CD4-positive, alpha-beta T cell treated with Interleukin-17A for 1 hour (primary cell): ENCODE measurements at regions not wholly inside any gene's neighbourhood (a gene's known extent, or its start where the extent isn't known, plus 50 kb on each side); places are given as distances from the start of the nearest gene placed in this dataset.
"Not testable (repeated sequence)": the region's sequence is repeated elsewhere in the genome, so short reads cannot be mapped to it uniquely, and the experiment has no call there.

Experiments used
- DNase-seq: peaks from one replicate; pipeline ENCODE4 v3.0.0-alpha.2; 2020

DNA sequence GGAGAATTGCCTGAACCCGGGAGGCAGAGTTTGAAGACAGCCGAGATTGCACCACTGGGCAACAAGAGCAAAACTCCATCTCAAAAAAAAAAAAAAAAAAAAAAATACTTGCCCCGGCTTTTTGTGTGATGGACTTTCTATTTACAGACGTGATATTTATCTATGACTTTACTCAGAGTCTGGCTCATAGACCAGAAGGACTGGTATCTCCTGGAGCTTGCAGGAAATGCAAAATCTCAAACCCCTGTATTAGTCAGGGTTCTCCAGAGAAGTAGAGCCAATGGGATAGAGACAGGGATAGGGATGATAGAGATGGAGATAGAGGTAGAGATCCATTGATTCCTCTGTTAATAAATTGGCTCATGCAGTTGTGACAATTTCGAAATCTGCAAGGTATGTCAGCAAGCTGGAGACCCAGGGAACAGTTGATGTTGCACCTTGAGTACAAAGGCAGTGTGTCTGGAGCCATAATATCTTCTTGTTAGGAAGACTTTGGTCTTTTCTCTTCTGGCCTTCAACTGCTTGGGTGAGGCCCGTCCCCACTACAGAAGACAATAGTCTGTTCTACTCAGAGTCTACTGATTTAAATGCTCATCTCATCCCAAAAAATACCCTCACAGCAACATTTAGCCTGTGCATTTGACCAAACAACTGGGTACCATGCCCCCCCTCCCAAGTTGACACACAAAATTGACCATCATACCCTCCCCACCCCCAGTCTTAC is 195.4 kb upstream of the MSX2 start:
- no peak for DNase-seq

- no peak for DNase-seq
Observed at GRCh38 chr5:174529925-174530681, 194.3 kb upstream of the MSX2 start.

DNA sequence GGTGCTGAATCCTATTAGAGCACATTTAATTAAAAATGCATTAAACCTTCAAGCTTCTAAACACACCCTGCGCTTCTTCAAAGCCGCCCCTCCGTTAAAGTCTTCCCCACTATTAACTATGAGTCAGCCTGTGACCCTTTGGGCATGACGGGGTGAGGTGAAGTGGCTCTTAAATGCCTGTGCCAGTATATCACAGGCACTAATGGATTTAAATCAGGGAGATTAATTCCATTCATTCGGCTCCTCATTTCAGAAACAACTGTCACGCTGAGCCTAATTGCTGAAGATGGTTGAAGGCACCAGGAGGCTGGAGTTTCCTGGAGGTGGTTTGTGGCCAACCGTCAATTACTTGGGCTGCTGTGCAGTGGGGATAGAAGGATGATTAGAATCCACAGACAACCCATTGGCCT is 192.6 kb upstream of the MSX2 start:
- DNase-seq: no peak

GRCh38 chr5:174532455-174533453 is 191.6 kb upstream of the MSX2 start:
- no peak for DNase-seq

DNA sequence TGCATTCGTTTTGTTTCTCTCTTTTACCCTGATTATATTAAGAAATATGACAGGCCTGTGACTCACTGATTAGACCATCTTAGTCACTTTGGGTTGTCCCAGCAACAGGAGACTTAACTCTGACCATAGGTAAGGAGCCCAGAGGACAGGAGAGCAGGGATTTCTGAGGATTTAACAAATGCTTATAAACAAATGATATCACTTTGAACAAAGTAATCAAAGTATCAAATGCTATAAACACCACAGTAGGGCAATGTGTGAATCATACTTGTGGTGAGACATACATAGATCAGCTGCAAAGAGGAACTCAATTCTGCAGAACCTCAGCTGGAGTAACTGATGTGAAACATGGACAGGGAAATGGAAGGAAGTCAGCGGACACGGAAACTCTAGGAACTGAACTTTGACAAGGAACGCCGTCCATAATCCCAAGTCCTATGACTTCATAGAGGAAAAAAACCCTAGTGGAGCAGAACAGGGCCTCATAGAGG is 190.6 kb upstream of the MSX2 start:
- DNase-seq: no peak

DNA sequence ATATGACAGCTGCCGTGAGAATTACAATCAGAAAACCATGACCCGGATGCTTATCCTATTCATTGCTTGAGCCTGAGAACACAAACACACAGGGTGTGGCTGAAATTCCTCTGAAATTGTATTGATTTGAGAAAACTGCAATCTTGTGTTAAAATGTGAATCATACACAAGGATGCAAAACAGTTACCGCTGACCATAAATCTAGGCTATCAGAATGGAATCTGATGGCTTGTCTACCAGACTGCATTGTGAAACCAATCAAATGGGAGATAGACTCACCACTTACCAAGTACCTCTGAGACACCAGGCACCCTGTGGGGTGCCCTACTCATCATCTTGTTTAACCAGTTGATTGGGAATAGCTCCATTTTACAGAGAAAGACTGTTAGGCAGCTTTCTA is 188.7 kb upstream of the MSX2 start:
- no peak for DNase-seq

DNA sequence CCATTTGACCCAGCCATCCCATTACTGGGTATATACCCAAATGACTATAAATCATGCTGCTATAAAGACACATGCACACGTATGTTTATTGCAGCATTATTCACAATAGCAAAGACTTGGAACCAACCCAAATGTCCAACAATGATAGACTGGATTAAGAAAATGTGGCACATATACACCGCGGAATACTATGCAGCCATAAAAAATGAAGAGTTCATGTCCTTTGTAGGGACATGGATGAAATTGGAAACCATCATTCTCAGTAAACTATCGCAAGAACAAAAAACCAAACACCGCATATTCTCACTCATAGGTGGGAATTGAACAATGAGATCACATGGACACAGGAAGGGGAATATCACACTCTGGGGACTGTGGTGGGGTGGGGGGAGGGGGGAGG is 184.6 kb upstream of the MSX2 start:
- not testable (repeated sequence) for DNase-seq

DNA sequence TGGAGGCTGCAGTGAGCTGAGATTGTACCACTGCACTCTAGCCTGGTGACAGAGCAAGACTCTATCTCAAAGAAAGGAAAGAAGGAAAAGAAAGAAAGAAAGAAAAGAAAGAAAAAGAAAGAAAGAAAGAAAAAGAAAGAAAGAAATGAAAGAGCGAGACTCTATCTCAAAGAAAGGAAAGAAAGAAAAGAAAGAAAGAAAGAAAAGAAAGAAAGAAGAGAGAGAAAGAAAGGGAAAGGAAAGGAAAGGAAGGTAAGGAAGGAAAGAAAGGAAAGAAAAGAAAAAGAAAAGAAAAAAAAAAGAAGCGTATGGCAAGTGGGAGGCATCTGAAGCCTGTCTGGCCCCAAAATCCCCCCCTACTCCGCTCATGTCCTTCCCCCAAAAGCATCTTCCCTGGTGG is 182.3 kb upstream of the MSX2 start:
- DNase-seq: no peak

- no peak for DNase-seq
Observed at GRCh38 chr5:174542471-174542870, 181.9 kb upstream of the MSX2 start.

DNA sequence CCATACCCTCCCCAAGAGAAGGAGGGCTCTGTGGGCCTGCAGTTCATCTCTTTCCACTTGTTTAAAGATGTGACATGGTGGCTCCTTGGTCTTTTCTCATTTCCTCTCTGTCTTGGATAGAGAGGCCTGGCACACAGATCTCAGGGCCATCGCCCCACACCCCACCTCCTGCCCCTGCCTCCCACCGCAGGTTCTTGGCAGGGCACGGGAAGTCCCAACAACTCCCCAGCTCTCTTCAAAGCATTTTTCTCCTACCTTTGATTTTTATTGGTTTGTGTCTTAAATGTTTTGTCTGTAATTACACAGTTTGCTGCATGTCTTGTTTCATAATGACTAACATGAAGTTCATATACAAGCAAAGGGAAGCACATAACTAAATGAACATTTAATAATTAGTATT is 178.5 kb upstream of the MSX2 start:
- DNase-seq: no peak

DNA sequence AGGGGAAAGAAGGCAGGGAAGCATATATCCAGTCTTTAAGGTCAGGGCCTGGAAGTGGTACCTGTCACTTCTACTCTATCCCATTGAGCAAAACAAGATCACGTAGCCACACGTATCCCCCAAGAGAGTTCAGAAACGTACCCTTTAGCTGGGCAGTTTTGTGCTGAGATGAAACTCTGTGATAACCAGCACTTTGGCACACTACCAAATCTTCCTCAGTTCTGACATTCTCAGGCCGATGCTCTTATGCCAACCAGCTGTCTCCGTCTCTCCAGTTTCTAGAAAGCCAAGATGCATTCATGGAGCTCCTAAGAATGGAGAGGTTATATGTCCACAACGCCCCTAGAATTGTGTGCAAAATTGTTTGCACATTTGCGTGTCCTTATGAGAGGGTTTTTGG is 176.6 kb upstream of the MSX2 start:
- DNase-seq: no peak

DNA sequence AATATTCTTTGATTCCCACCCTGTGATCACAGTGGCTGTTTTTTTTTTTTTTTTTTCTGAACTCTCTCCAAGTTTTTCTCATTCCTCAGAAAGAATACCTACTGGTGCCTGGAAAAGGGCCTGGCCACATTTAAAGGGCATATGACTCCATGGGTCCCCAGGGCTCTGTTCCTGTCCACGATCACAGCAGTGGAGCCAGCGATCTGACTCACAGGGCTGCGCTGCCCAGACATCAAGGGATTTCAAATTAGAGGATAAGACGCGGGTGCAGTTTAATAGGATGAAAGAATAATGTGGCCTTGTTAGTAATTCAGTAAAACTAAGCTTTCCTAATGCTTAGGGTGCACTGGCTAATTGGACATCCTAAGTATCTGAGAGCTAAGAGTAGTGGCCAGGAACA is 175.1 kb upstream of the MSX2 start:
- DNase-seq: no peak

DNA sequence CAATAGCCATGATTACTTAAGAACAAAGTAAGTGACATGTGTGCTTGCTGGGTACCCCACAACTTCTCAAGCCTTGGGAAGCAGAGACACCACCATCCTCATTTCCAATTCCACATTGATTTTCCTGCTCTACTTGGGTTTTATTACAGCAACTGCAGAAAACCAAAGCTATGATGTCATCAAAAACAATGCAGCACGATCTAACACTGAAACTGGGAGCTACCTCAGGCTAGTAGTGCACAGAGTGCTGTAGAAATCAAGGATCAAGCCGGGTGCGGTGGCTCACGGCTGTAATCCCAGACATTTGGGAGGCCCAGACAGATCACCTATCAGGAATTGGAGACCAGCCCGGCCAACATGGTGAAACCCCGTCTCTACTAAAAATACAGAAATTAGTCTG is 174.4 kb upstream of the MSX2 start:
- no peak for DNase-seq

DNA sequence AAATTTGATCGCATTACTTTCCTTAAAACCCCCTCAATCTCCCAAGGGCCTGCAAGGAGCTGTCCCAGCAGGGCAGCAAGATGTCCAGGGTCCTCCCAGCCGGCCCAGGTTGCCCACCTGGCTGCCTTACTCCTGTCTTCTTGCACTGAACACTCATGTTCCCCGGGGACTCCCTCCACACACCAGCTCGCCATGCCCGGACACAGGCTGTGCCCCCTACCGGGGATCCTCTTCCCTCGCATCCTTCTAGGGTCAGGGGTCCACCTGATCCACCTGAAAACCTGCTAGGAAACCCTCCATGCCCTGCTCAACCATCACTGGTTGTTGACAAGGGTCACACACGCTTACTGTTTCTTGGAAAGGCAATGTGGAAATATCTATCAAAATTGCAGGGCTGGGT is 172.0 kb upstream of the MSX2 start:
- DNase-seq: no peak

DNA sequence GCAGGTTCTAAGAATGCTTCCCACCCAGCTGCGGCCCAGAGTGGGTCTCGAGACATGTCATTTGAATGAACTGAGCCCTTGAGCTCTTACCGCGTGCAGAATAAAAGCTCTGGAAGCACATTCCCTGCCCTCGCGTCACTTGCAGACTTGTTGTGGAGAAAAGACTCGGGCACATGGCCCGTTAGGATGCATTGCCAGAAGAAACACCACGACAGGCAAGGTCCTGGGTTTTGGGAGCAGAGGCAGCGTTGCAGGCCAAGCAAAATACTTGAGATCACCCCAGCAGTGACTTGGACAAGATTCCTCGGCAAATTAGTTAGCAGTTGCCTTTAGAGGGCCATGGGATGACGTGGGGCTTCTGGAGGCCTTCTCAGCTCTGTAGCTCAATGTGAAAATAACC is 170.8 kb upstream of the MSX2 start:
- DNase-seq: no peak

- no peak for DNase-seq
Observed at GRCh38 chr5:174555726-174556125, 168.7 kb upstream of the MSX2 start.

DNA sequence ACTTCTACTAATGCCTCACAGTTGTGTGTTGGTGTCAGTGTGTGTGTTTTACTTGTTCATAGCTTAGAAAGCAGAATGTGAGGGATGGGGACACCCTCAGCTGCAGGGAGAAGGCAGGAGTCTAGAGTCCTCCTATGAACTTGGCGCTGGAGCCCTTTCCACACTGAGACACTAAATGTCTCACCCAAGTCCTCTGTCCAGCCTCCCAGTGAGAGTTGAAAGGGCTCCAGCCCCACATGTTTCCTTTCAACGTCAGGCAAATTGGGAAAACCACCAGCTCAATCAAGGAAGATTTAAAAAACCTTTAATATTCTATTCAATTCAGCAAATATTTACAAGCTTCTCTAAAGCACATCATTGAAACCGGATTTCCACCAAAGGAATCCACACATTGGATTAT is 167.6 kb upstream of the MSX2 start:
- DNase-seq: no peak

DNA sequence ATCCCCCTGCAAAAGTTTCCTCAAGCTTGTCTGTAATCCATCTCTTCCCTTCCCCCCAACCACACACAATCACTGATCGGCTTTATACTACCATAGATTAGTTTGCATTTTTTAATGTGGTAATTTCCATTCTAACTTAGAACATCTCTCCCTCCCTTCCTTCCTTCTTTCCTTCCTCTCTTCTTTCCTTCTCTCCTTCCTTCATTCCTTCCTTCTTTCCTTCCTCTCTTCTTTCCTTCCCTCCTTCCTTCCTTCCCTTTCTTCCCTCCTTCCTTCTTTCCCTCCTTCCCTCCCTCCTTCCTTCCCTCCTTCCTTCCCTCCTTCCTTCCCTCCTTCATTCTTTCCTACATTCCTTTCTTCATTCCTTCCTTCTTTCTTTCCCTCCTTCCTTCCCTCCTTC is 166.2 kb upstream of the MSX2 start:
- DNase-seq: no peak

- DNase-seq: no peak
Observed at GRCh38 chr5:174559141-174559540, 165.2 kb upstream of the MSX2 start.

DNA sequence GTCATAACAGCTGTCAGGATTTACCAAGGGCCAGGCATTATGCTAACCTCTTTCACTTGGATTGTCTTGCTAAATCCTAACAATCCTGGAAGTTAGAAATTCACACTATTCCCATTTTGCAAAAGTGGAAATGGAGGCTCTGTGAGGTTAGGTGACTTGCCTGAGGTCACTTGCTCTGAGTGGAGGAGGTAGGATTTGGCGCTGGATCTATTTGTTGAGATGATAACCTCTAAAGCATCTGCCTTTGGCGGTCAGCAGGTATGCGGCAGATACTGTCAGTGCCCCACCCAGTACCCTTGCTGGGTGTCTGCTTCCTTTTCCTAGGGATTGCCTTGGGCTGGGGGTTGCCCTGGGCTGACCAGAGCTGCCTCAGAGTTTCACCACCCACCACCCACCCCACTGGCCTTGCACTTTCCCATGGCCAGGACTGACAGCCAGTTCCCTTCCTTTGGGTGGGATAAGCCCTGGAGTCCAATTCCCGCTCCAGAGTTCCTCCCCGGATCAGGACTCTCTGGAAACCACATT is 164.8 kb upstream of the MSX2 start:
- no peak for DNase-seq

GRCh38 chr5:174560861-174561260 is 163.5 kb upstream of the MSX2 start:
- DNase-seq: no peak

GRCh38 chr5:174563040-174563439 is 161.3 kb upstream of the MSX2 start:
- DNase-seq: not testable (repeated sequence)

DNA sequence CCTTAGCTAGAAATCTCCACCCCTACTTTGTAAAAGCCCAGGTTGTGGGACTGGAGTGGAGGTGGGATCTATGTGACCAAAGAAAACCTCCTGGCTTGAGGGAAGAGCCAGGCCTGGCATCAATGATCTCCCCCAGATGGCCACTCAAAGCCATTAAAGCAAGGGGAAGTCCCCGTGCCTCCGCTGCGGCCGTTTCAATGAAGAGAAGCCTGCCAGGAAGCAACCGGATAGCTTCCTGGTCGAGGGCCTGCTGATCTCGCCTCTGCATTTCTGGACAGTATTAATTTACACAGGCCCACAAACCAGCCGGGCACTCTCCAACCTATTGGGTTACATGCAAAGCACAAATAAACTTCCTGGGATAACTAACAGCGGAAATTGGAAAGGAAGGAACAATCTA is 160.5 kb upstream of the MSX2 start:
- DNase-seq: no peak
